ENCODE measurements at regions not wholly inside any gene's neighbourhood (a gene's known extent, or its start where the extent isn't known, plus 50 kb on each side); places are given as distances from the start of the nearest gene placed in this dataset.

DNA sequence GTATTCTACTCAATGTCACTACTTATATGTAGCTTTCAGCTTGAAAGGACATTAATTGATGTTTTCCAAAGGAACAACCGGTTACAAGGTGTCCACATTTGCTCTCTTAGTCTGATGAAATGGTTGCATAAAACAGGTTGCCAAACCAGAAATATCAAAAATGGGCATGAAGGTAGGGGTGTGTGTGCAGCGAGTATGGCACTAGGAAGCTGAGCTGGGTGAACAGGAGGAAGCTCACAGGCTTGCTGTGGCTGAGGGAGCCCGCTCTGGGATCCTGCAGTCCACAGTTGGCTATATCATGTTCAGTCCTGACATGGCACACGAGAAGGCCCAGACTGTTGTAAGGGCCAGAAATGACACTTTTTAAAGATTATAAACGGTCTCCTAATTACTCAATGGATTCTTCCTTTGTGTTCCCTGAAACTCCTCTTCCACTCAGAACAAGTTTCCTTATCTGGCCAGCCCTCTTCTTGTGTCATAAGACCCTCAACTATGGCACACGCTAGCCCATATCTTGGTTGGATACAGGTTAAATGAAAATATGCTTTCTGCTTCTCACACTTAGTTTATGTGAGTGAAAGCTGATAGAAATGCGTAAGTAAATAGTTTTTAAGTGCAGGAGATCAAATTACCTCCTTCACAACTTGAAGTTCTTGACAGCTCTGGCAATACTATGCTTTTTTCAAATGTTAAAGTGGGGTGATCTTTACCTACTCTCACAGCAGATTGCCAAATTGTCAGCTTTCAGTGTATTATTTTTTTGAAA is 201.5 kb downstream of the LMO4 start:
- in situ Hi-C loops (cut with MboI) (no loop called here), intact Hi-C loops (cut with micrococcal nuclease; ENCODE audit: unreplicated experiment) (no loop called here)
- no peak for DNase-seq (ENCODE audit: low read depth, low spot score)
- no peak overlapping the region for H3K4me2 ChIP-seq (ENCODE audit: control insufficient read depth, insufficient read depth)
- SMC1A ChIA-PET (ENCODE audit: uncharacterized antibody, unreplicated experiment) = interaction anchor here (2.2 kb wide), 1 partner anchor 195 kb away, joined by 4 read pairs; no protein-coding TSS in a partner anchor
- H3K36me3 ChIP-seq (ENCODE audit: control insufficient read depth in 2 of 2, insufficient read depth in 2 of 2, low read length in 1 of 2) = no peaks in the 10 kb centered on the region
- no peak overlapping the region for H2AFZ ChIP-seq (ENCODE audit: control insufficient read depth, low read depth, low read length)
- no peak for TF ChIP-seq IKZF1 (conservative IDR thresholded peaks at IDR 0.05)
- TF ChIP-seq HDAC6 (IDR thresholded peaks at IDR 0.05; ENCODE audit: unreplicated experiment) = no peak
- TF ChIP-seq, protein P1, sequence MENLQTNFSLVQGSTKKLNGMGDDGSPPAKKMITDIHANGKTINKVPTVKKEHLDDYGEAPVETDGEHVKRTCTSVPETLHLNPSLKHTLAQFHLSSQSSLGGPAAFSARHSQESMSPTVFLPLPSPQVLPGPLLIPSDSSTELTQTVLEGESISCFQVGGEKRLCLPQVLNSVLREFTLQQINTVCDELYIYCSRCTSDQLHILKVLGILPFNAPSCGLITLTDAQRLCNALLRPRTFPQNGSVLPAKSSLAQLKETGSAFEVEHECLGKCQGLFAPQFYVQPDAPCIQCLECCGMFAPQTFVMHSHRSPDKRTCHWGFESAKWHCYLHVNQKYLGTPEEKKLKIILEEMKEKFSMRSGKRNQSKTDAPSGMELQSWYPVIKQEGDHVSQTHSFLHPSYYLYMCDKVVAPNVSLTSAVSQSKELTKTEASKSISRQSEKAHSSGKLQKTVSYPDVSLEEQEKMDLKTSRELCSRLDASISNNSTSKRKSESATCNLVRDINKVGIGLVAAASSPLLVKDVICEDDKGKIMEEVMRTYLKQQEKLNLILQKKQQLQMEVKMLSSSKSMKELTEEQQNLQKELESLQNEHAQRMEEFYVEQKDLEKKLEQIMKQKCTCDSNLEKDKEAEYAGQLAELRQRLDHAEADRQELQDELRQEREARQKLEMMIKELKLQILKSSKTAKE (IDR thresholded peaks at IDR 0.05; ENCODE audit: low read depth, poor library complexity, severe bottlenecking) = no peak
- no peak for TF ChIP-seq GATAD2B (conservative IDR thresholded peaks at IDR 0.05; ENCODE audit: low read depth)
- TF ChIP-seq ZNF274 (IDR thresholded peaks at IDR 0.05; ENCODE audit: insufficient read depth, insufficient read length) = no peak
- no peak for TF ChIP-seq TCF12 (IDR thresholded peaks at IDR 0.05; ENCODE audit: low read depth, low read length)
- no peak for TF ChIP-seq CREB1 (IDR thresholded peaks at IDR 0.05; ENCODE audit: low read depth)
- no peak for TF ChIP-seq KLF5 (IDR thresholded peaks at IDR 0.05; ENCODE audit: partially characterized antibody)
- TF ChIP-seq CBX5 (IDR thresholded peaks at IDR 0.05; ENCODE audit: low read depth) = no peak
- no peak for TF ChIP-seq MTA3 (IDR thresholded peaks at IDR 0.05; ENCODE audit: borderline replicate concordance, low read length)
- ATAC-seq = no peak
- H3K27ac ChIP-seq (ENCODE audit: control insufficient read depth, insufficient read depth) = no peak overlapping the region
- H4K20me1 ChIP-seq (ENCODE audit: control insufficient read depth, insufficient read depth) = no peaks in the 10 kb centered on the region
- WGBS (ENCODE audit: insufficient coverage, insufficient replicate concordance, low lambda C conversion rate, missing lambda C conversion rate) = 43% methylated on average over 7 of the region's 7 CpGs
- no peaks in the 10 kb centered on the region for H3K4me1 ChIP-seq (ENCODE audit: control insufficient read depth, insufficient read depth, low read length)
- H3K9me3 ChIP-seq (replicated peaks; ENCODE audit: control insufficient read depth, insufficient read depth, low read length) = no peaks in the 10 kb centered on the region
- BruUV-seq (replicated peaks) = no TSS peak
- POLR2A ChIA-PET = no interaction called here
- no peaks in the 10 kb centered on the region for H3K27me3 ChIP-seq (replicated peaks in 1 of 2; ENCODE audit: control insufficient read depth in 2 of 2, insufficient read depth in 2 of 2, low read length in 1 of 2)
- FAIRE-seq = no peak
- CTCF ChIA-PET = no interaction called here
- no peak overlapping the region for H3K9ac ChIP-seq (ENCODE audit: control insufficient read depth, insufficient read depth, low read length)
- RAD21 ChIA-PET (ENCODE audit: unreplicated experiment) = no interaction called here
- H3K79me2 ChIP-seq (ENCODE audit: control insufficient read depth, insufficient read depth, low read length) = no peaks in the 10 kb centered on the region
- no peak overlapping the region for H3K4me3 ChIP-seq

All from GM12878 (cell line).